ENCODE measurements at regions not wholly inside any gene's neighbourhood (a gene's known extent, or its start where the extent isn't known, plus 50 kb on each side); places are given as distances from the start of the nearest gene placed in this dataset.
"Not testable (repeated sequence)": the region's sequence is repeated elsewhere in the genome, so short reads cannot be mapped to it uniquely, and the experiment has no call there.

DNA sequence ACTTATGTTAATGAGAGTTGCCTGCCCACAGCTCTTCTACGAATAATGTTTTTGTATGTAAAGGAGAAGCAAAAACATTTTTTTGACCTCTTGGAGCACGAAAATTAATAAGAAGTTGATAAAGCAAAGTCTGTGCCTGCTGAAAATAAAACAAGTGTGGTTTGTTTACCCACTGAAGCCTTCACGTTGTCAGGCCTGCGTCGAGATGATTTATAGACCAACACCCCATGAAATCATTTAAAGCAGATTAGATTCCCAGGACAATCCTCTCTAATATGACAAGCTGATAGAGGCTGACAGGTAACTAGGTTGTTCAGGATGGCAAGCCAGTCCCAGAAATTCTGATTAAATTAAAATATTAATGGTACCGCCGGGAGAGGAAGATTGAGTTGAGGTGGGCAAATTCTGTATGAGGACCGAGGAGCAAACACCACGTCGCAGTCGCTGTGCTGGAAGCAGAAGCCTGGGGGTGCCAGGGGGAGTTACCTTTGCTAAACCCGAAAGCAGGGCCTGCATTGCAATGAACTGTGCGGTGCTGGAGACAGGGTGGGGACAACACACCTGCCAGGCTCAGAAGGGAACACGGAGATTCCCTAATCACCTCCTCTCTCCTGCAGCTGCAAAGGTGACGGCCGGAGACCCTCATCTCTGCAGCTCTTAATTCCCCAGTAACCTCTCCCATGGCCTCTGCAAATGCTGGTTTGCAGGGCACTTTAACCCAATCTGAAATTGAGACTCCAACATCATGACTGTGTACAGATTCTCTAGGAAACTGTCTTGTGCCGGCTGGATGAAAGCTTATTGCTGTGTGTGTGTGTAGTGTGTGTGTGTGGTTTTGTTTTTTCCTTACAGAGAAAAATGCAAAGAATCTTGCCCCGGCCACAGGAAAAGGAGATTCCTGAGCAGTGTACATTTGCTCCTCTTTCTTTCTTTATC, 2805.9 kb downstream of the RPIA start:
- DNase-seq (ENCODE audit: low read depth in 2 of 2) = not testable (repeated sequence)

- DNase-seq (ENCODE audit: low read depth in 2 of 2) = not testable (repeated sequence)
Observed at GRCh38 chr2:91498065-91498449, 2806.6 kb downstream of the RPIA start.

DNA sequence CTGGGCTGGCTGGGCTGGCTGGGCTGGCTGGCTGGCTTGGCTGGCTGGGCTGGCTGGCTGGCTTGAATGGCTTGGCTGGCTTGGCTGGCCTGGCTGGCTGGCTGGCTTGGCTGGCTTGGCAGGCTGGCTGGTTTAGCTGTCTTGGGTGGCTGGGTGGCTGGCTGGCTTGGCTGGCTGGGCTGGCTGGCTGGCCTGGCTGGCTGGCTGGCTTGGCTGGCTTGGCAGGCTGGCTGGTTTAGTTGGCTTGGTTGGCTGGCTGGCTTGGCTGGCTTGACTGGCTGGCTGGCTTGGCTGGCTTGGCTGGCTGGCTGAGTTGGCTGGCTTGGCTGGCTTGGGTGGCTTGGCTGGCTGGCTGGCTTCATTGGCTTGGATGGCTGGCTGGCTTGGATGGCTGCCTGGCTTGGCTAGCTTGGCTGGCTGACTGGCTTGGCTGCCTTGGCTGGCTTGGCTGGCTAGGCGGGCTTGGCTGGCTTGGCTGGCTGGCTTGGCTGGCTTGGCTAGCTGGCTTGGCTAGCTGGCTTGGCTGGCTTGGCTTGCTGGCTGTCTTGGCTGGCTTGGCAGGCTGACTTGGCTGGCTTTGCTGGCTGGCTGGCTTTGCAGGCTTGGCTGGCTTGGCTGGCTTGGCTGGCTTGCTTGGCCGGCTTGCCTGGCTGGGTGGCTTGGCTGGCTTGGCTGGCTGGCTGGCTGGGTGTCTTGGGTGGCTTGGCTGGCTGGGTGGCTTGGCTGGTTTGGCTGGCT, 2807.2 kb downstream of the RPIA start:
- DNase-seq (ENCODE audit: low read depth in 2 of 2) = not testable (repeated sequence)

GRCh38 chr2:91499431-91500050, 2808.1 kb downstream of the RPIA start:
- DNase-seq (ENCODE audit: low read depth in 2 of 2) = not testable (repeated sequence)

- DNase-seq (ENCODE audit: low read depth in 2 of 2) = not testable (repeated sequence)
Observed at GRCh38 chr2:91500246-91500977, 2808.9 kb downstream of the RPIA start.

DNA sequence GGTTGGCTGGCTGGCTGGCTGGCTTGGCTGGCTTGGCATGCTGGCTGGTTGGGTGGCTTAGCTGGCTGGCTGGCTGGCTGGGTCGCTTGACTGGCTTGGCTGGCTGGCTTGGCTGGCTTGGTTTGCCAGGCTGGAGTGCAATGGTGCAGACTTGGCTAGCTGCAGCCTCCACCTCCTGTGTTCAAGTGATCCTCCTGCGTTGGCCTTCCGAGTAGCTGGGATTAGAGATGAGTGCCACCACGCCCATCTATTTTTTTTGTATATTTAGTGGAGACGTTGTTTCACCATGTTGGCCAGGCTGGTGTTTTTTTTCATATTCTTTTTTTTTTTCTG, 2809.5 kb downstream of the RPIA start:
- DNase-seq (ENCODE audit: low read depth in 2 of 2) = not testable (repeated sequence)

DNA sequence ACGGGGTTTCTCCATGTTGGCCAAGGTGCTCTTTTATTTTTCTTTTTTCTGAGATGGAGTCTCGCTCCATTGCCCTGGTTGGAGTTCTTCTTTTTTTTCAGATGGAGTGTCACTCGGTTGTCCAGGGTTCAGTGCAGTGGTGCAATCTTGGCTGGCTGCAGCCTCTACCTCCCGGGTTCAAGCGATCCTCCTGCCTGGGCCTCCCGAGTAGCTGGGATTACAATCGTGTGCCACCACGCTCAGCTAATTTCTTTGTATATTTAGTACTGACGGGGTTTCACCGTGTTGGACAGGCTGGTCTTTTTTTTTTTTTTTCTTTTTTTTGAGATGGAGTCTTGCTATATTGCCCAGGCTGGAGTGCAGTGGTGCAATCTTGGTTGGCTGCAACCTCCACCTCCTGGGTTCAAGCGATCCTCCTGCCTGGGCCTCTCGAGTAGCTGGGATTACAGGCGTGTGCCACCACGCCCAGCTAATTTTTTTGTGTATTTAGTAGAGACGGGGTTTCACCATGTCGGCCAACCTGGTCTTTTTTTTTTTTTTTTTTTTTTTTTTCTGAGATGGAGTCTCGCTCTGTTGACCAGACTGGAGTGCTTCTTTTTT, 2810.1 kb downstream of the RPIA start:
- not testable (repeated sequence) for DNase-seq (ENCODE audit: low read depth in 2 of 2)

- DNase-seq (ENCODE audit: low read depth in 2 of 2) = not testable (repeated sequence)
Observed at GRCh38 chr2:91503572-91503958, 2812.1 kb downstream of the RPIA start.

DNA sequence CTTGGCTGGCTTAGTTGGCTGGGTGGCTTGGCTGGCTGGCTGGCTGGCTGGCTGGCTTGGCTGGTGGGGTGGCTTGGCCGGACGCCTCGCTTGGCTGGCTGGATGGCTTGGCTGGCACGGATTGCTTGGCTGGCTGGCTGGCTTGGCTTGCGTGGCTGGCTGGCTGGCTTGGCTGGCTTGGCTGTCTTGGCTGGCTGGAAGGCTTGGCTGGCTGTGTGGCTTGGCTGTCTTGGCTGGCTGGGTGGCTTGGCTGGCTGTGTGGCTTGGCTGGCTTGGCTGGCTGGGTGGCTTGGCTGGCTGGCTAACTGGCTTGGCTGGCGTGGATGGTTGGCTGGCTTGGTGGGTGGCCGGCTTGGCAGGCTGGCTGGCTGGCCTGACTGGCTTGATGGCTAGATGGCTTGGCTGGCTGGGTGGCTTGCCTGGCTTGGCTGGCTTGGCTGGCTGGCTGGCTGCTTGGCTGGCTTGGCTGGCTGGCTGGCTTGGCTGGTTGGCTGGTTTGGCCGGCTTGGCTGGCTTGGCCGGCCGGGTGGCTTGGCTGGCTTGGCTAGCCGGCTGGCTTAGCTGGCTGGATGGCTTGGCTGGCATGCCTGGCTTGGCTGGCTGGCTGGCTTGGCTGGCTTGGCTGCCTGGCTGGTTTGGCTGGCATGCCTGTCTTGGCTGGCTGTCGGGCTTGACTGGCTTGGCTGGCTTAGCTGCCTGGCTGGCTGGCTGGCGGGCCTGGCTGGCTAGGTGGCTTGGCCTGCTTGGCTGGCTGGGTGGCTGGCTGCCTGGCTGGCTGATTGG, 2812.7 kb downstream of the RPIA start:
- DNase-seq (ENCODE audit: low read depth in 2 of 2) = not testable (repeated sequence)

- not testable (repeated sequence) for DNase-seq (ENCODE audit: low read depth in 2 of 2)
Observed at GRCh38 chr2:91508816-91509215, 2817.3 kb downstream of the RPIA start.

DNA sequence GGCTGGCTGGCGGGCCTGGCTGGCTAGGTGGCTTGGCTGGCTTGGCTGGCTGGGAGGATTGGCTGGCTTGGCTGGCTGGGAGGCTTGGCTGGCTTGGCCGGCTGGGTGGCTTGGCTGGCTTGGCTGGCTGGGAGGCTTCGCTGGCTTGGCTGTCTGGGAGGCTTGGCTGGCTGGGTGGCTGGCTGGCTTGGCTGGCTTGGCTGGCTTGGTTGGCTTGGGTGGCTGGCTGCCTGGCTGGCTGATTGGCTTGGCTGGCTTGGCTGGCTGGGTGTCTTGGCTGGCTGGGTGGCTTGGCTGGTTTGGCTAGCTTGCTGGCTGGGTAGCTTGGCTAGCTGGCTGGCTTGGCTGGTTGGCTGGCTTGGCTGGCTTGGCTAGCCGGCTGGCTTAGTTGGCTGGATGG, 2817.8 kb downstream of the RPIA start:
- DNase-seq (ENCODE audit: low read depth in 2 of 2) = not testable (repeated sequence)

- not testable (repeated sequence) for DNase-seq (ENCODE audit: low read depth in 2 of 2)
Observed at GRCh38 chr2:91511166-91511565, 2819.7 kb downstream of the RPIA start.

- DNase-seq (ENCODE audit: low read depth in 2 of 2) = not testable (repeated sequence)
Observed at GRCh38 chr2:91515966-91516365, 2824.5 kb downstream of the RPIA start.

GRCh38 chr2:91516669-91517068, 2825.2 kb downstream of the RPIA start:
- DNase-seq (ENCODE audit: low read depth in 2 of 2) = not testable (repeated sequence)

DNA sequence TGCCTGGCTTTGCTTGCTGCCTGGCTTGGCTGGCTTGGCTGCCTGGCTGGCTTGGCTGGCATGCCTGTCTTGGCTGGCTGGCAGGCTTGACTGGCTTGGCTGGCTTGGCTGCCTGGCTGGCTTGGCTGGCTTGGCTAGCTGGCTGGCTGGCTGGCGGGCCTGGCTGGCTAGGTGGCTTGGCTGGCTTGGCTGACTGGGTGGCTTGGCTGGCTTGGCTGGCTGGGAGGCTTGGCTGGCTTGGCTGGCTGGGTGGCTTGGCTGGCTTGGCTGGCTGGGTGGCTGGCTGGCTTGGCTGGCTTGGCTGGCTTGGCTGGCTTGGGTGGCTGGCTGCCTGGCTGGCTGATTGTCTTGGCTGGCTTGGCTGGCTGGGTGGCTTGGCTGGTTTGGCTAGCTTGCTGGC, 2826.4 kb downstream of the RPIA start:
- not testable (repeated sequence) for DNase-seq (ENCODE audit: low read depth in 2 of 2)

- DNase-seq (ENCODE audit: low read depth in 2 of 2) = not testable (repeated sequence)
Observed at GRCh38 chr2:91518361-91518981, 2827.0 kb downstream of the RPIA start.

DNA sequence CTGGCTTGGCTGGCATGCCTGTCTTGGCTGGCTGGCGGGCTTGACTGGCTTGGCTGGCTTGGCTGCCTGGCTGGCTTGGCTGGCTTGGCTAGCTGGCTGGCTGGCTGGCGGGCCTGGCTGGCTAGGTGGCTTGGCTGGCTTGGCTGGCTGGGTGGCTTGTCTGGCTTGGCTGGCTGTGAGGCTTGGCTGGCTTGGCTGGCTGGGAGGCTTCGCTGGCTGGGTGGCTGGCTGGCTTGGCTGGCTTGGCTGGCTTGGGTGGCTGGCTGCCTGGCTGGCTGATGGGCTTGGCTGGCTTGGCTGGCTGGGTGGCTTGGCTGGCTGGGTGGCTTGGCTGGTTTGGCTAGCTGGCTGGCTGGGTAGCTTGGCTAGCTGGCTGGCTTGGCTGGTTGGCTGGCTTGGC, 2827.9 kb downstream of the RPIA start:
- DNase-seq (ENCODE audit: low read depth in 2 of 2) = not testable (repeated sequence)

DNA sequence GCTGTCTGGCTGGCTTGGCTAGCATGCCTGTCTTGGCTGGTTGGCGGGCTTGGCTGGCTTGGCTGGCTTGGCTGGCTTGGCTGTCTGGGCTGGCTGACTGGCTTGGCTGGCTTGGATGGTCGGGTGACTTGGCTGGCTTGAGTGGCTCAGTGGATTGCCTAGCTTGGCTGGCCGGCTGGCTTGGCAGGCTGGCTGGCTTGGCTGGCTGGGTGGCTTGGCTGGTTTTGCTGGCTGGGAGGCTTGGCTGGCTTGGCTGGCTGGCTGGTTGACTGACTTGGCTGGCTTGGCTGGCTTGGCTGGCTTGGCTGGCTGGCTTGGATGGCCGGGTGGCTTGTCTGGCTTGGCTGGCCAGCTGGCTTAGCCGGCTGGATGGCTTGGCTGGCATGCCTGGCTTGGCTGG, 2828.4 kb downstream of the RPIA start:
- not testable (repeated sequence) for DNase-seq (ENCODE audit: low read depth in 2 of 2)

DNA sequence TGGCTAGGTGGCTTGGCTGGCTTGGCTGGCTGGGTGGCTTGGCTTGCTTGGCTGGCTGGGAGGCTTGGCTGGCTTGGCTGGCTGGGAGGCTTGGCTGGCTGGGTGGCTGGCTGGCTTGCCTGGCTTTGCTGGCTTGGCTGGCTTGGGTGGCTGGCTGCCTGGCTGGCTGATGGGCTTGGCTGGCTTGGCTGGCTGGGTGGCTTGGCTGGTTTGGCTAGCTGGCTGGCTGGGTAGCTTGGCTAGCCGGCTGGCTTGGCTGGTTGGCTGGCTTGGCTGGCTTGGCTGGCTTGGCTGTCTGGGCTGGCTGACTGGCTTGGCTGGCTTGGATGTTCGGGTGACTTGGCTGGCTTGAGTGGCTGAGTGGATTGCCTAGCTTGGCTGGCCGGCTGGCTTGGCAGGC, 2829.1 kb downstream of the RPIA start:
- DNase-seq (ENCODE audit: low read depth in 2 of 2) = not testable (repeated sequence)
